Panc1 (cell line): ENCODE measurements at regions not wholly inside any gene's neighbourhood (a gene's known extent, or its start where the extent isn't known, plus 50 kb on each side); places are given as distances from the start of the nearest gene placed in this dataset.

Experiments
- POLR2AphosphoS5 ChIP-seq: IDR thresholded peaks from 2 replicates; pipeline ENCODE4 v1.6.1; 2012; ENCODE audit warnings: mild to moderate bottlenecking, low read depth, low read length, moderate library complexity
- TF ChIP-seq, protein P1 (sequence below): fragments of 450-650 bp; IDR thresholded peaks from 2 replicates; pipeline ENCODE4 v1.5.1; 2017; ENCODE audit warnings: mild to moderate bottlenecking

GRCh38 chr14:65877624-65878023 is 465.1 kb downstream of the FUT8 start:
- TF ChIP-seq, protein P1, sequence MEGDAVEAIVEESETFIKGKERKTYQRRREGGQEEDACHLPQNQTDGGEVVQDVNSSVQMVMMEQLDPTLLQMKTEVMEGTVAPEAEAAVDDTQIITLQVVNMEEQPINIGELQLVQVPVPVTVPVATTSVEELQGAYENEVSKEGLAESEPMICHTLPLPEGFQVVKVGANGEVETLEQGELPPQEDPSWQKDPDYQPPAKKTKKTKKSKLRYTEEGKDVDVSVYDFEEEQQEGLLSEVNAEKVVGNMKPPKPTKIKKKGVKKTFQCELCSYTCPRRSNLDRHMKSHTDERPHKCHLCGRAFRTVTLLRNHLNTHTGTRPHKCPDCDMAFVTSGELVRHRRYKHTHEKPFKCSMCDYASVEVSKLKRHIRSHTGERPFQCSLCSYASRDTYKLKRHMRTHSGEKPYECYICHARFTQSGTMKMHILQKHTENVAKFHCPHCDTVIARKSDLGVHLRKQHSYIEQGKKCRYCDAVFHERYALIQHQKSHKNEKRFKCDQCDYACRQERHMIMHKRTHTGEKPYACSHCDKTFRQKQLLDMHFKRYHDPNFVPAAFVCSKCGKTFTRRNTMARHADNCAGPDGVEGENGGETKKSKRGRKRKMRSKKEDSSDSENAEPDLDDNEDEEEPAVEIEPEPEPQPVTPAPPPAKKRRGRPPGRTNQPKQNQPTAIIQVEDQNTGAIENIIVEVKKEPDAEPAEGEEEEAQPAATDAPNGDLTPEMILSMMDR = no peak
- no peak for TF ChIP-seq POLR2AphosphoS5
